GM12864 (cell line): ENCODE measurements at regions not wholly inside any gene's neighbourhood (a gene's known extent, or its start where the extent isn't known, plus 50 kb on each side); places are given as distances from the start of the nearest gene placed in this dataset.
"Not testable (repeated sequence)": the region's sequence is repeated elsewhere in the genome, so short reads cannot be mapped to it uniquely, and the experiment has no call there.

Source experiments
- DNase-seq: peaks from one replicate; pipeline ENCODE4 v3.0.0-alpha.2; 2011; ENCODE audit warnings: low read depth
- H3K4me3 ChIP-seq: 2 replicates; pipeline ENCODE4 v1.5.1; 2011; ENCODE audit warnings: mild to moderate bottlenecking, low read depth, low read length, control low read depth
- TF ChIP-seq, protein P1 (sequence below): IDR thresholded peaks from 2 replicates; pipeline ENCODE4 v1.5.1; 2011; ENCODE audit warnings: low read depth, mild to moderate bottlenecking, moderate library complexity, low read length, control low read depth, inconsistent platforms; ENCODE audit errors: missing control alignments

DNA sequence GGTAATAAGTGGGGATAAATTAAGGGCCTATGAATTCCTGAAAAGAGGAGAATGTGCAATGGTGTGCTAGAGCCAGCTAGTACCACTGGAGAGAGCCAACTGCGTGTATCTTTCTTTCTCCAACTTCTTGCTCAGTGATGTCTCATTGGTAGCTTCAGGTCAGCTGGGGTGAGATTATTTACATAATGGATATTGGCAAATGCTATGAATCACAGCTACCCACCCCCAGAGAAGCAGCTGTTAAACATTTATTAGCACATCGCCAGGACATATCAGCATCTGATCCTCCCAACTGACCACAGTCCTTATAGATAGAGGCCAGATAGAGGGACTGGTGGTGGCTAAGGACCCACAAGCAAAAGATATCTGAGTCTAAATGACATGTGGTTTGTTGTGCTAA, 421.3 kb downstream of the ACTL7B start:
- no peak overlapping the region for H3K4me3 ChIP-seq
- DNase-seq: no peak
- TF ChIP-seq, protein P1, sequence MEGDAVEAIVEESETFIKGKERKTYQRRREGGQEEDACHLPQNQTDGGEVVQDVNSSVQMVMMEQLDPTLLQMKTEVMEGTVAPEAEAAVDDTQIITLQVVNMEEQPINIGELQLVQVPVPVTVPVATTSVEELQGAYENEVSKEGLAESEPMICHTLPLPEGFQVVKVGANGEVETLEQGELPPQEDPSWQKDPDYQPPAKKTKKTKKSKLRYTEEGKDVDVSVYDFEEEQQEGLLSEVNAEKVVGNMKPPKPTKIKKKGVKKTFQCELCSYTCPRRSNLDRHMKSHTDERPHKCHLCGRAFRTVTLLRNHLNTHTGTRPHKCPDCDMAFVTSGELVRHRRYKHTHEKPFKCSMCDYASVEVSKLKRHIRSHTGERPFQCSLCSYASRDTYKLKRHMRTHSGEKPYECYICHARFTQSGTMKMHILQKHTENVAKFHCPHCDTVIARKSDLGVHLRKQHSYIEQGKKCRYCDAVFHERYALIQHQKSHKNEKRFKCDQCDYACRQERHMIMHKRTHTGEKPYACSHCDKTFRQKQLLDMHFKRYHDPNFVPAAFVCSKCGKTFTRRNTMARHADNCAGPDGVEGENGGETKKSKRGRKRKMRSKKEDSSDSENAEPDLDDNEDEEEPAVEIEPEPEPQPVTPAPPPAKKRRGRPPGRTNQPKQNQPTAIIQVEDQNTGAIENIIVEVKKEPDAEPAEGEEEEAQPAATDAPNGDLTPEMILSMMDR: no peak

DNA sequence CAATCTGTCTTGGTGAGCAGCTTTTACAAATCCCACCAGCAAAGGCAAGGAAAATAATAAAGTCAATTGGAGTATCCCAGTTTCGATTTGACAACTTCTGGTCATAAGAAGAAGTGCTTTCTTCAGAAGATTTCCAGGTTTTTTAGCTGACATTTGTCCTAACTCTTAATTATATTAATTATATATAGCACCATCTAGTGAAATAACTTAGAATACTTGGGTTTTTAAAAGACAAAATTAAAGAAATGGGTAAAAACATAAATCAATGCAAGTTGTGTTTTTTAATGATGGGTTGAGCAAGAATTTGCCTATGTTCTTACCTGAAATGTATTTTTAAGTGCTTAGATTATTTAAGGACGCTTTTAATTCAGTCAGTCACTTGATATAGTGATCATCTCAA, 421.8 kb downstream of the ACTL7B start:
- no peak for DNase-seq
- H3K4me3 ChIP-seq: no peak overlapping the region
- TF ChIP-seq, protein P1: no peak

DNA sequence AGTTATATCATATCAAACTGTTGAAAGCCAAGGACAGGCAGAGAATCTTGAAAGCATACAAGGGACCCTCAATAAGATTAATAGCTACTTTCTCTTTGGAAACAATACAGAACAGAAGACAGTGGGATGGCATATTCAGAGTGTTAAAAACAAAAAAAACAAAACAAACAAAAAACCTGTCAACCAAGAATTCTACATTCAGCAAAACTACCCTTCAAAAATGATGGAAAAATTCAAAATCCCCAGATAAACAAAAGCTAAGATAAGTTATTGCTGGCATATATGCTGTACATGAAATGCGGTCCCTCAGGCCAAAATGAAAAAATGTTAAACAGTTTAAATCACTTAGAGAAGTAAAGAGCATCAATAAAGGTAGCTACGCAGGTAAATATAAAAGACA, 425.1 kb downstream of the ACTL7B start:
- H3K4me3 ChIP-seq: no peak overlapping the region
- no peak for DNase-seq
- TF ChIP-seq, protein P1: no peak

DNA sequence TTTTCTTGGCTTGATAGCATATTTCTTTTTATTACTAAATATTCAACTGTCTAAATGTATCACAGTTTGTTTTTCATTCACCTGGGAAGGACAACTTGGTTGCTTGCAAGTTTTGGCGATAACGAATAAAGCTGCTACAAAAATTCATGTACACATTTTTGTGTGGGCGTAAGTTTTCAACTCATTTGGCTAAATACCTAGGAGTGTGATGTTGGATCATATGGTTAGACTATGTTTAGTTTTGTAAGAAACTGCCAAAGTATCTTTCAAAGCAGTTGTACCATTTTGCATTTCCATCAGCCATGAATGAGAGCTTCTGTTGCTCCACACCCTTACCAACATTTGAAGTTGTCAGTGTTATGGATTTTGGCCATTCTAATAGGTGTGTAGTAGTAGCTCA, 428.0 kb downstream of the ACTL7B start:
- no peak for DNase-seq
- H3K4me3 ChIP-seq: no peak overlapping the region
- TF ChIP-seq, protein P1: no peak

DNA sequence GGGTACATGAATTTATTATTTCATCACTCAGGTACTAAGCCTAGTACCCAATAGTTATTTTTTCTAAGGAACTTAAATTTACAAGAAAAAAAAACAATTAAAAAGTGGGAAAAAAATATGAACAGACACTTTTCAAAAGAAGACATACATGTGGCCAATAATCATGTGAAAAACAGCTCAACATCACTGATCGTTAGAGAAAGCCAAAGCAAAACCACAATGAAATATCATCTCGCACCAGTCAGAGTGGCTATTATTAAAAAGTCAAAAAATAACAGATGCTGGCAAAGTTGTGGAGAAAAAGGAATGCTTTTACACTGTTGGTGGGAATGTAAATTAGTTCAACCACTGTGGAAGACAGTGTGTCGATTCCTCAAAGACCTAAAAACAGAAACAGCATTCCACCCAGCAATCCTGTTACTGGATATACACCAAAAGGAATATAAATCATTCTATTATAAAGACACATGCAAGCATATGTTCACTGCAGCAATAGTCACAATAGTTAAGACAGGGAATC, 429.3 kb downstream of the ACTL7B start:
- not testable (repeated sequence) for H3K4me3 ChIP-seq, DNase-seq

DNA sequence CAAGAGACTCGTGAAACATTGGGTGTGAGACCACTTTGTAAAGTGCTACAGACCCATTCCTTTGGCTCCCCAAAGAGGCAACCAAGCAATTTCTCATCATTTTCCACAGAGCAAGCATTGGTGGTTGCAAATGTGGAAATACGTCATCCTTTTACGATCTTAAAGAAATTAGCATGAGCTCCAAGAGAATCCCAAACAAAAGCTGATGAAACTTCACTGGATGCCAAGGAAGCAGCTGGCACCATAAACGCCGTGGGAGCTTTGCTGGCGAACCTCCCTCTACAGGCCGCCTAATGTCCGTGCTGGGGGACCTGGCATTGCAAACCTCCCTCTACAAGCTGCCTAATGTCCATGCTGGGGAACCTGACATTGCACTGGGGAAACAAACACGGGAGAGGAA, 432.4 kb downstream of the ACTL7B start:
- H3K4me3 ChIP-seq: no peak overlapping the region
- TF ChIP-seq, protein P1: no peak
- no peak for DNase-seq

DNA sequence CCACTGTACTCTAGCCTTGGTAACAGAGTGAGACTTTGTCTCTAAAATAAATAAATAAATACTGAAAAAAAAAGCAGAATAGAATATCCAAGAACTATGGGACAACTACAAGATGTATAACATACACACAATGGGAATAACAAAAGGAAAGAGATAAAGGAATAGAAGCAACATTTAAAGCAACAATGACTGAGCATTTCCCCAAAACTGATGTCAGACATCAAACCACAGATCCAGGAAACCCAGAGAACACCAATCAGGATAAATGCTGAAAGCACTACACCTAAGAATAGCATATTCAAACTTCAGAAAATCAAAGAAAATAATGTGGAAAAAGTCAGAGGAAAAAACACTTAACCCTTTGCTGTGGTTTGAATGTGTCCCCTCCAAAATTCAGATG, 436.4 kb downstream of the ACTL7B start:
- DNase-seq: no peak
- no peak overlapping the region for H3K4me3 ChIP-seq
- TF ChIP-seq, protein P1: no peak
